Adrenal gland (tissue), 5 donors: ENCODE measurements at regions not wholly inside any gene's neighbourhood (a gene's known extent, or its start where the extent isn't known, plus 50 kb on each side); places are given as distances from the start of the nearest gene placed in this dataset.

Experiments
- POLR2A ChIP-seq, 2 donors: fragments of 450-650 bp; IDR thresholded peaks; one replicate each; pipeline ENCODE4 v1.6.1; 2017; ENCODE audit warnings: antibody characterized with exemption in 2 of 2, mild to moderate bottlenecking in 2 of 2, moderate library complexity in 1 of 2
- TF ChIP-seq, protein P1 (sequence below), 6 experiments: fragments of 450-650 bp in 4 of 6; fragments of 200-600 bp in 2 of 6; sonication (generic) in 1 of 6; IDR thresholded peaks; 1 replicate in 5 of 6; 2 replicates in 1 of 6; pipeline versions ENCODE4 v1.5.1 to v1.8.0; 2016 to 2021; ENCODE audit warnings: antibody characterized with exemption in 6 of 6, mild to moderate bottlenecking in 2 of 6, moderate library complexity in 1 of 6
- donor health status: DM: no; HTN: no; CAD: no.

GRCh38 chr16:51407199-51407598 lies 256.1 kb upstream of the SALL1 start:
- TF ChIP-seq, protein P1, sequence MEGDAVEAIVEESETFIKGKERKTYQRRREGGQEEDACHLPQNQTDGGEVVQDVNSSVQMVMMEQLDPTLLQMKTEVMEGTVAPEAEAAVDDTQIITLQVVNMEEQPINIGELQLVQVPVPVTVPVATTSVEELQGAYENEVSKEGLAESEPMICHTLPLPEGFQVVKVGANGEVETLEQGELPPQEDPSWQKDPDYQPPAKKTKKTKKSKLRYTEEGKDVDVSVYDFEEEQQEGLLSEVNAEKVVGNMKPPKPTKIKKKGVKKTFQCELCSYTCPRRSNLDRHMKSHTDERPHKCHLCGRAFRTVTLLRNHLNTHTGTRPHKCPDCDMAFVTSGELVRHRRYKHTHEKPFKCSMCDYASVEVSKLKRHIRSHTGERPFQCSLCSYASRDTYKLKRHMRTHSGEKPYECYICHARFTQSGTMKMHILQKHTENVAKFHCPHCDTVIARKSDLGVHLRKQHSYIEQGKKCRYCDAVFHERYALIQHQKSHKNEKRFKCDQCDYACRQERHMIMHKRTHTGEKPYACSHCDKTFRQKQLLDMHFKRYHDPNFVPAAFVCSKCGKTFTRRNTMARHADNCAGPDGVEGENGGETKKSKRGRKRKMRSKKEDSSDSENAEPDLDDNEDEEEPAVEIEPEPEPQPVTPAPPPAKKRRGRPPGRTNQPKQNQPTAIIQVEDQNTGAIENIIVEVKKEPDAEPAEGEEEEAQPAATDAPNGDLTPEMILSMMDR (IDR thresholded peaks at IDR 0.05) = no peak
- TF ChIP-seq POLR2A (IDR thresholded peaks at IDR 0.05) = no peak
